ENCODE measurements at regions not wholly inside any gene's neighbourhood (a gene's known extent, or its start where the extent isn't known, plus 50 kb on each side); places are given as distances from the start of the nearest gene placed in this dataset.

- Histone ChIP-seq H3K4me3 (ENCODE audit: low read length) (no peak overlapping the region), H3K27me3 (ENCODE audit: control insufficient read depth in 2 of 2, insufficient read depth in 2 of 2, low read length in 2 of 2) (no peaks in the 10 kb centered on the region), H3K4me1 (ENCODE audit: control insufficient read depth in 2 of 2, insufficient read depth in 2 of 2, low read length in 2 of 2) (peaks cover 0 to 11% of the 10 kb centered on the region in 2 donors), H3K9me3 (ENCODE audit: control insufficient read depth in 2 of 3, low read length in 3 of 3) (no peaks in the 10 kb centered on the region), H3K36me3 (ENCODE audit: control insufficient read depth in 2 of 3, insufficient read depth in 3 of 3, low read length in 3 of 3) (no peaks in the 10 kb centered on the region), H3K27ac (ENCODE audit: low read depth, low read length) (no peak overlapping the region)
- ChIA-PET CTCF (no interaction called here), POLR2A (no interaction called here)
- ATAC-seq (no peak), DNase-seq (no peak)
- H3K27ac Mint-ChIP-seq = peak overlapping the region in 2 of 9 donors; percentile 18 to 58
- H3K27me3 Mint-ChIP-seq = peaks cover 0 to 14% (median 8%) of the 10 kb centered on the region in 5 donors
- peak overlapping the region in 1 of 10 donors; percentile 30 for H3K4me3 Mint-ChIP-seq
- intact Hi-C loops (cut with micrococcal nuclease) = loop anchor here in 1 of 2 donors (10.0 kb wide), 1 partner anchor 59 kb away; no protein-coding TSS in a partner anchor
- H3K9me3 Mint-ChIP-seq = peaks cover 0 to 4% (median 0%) of the 10 kb centered on the region in 11 donors
- H3K4me1 Mint-ChIP-seq = peaks cover 1 to 23% (median 15%) of the 10 kb centered on the region in 7 donors
- peaks cover 0 to 6% (median 0%) of the 10 kb centered on the region in 5 donors for H3K36me3 Mint-ChIP-seq
Measured at GRCh38 chr1:38526046-38526445, 333.5 kb downstream of the RRAGC start.

GRCh38 chr1:38525343-38526043 is 334.1 kb downstream of the RRAGC start:
- ChIA-PET CTCF (no interaction called here), POLR2A (no interaction called here)
- no peak for ATAC-seq
- H3K4me3 Mint-ChIP-seq = no peak overlapping the region
- intact Hi-C loops (cut with micrococcal nuclease) = loop anchor here in 1 of 2 donors (10.0 kb wide), 1 partner anchor 59 kb away; no protein-coding TSS in a partner anchor
- Histone ChIP-seq H3K9me3 (ENCODE audit: control insufficient read depth in 2 of 3, low read length in 3 of 3) (no peaks in the 10 kb centered on the region), H3K27ac (ENCODE audit: low read depth, low read length) (no peak overlapping the region), H3K4me3 (ENCODE audit: low read length) (no peak overlapping the region), H3K36me3 (ENCODE audit: control insufficient read depth in 2 of 3, insufficient read depth in 3 of 3, low read length in 3 of 3) (no peaks in the 10 kb centered on the region), H3K4me1 (ENCODE audit: control insufficient read depth in 2 of 2, insufficient read depth in 2 of 2, low read length in 2 of 2) (peaks cover 0 to 11% of the 10 kb centered on the region in 2 donors), H3K27me3 (ENCODE audit: control insufficient read depth in 2 of 2, insufficient read depth in 2 of 2, low read length in 2 of 2) (no peaks in the 10 kb centered on the region)
- no peak for DNase-seq
- peaks cover 0 to 6% (median 0%) of the 10 kb centered on the region in 5 donors for H3K36me3 Mint-ChIP-seq
- H3K27me3 Mint-ChIP-seq = peaks cover 0 to 15% (median 8%) of the 10 kb centered on the region in 5 donors
- H3K4me1 Mint-ChIP-seq = peaks cover 1 to 23% (median 15%) of the 10 kb centered on the region in 7 donors
- H3K27ac Mint-ChIP-seq = no peak overlapping the region
- peaks cover 0 to 4% (median 0%) of the 10 kb centered on the region in 11 donors for H3K9me3 Mint-ChIP-seq

GRCh38 chr1:38524025-38524641 is 335.4 kb downstream of the RRAGC start:
- H3K9me3 Mint-ChIP-seq = peaks cover 0 to 4% (median 0%) of the 10 kb centered on the region in 11 donors
- H3K4me1 Mint-ChIP-seq = peaks cover 3 to 23% (median 15%) of the 10 kb centered on the region in 7 donors
- no peak overlapping the region for H3K4me3 Mint-ChIP-seq
- peaks cover 0 to 6% (median 0%) of the 10 kb centered on the region in 5 donors for H3K36me3 Mint-ChIP-seq
- Histone ChIP-seq H3K27me3 (ENCODE audit: control insufficient read depth in 2 of 2, insufficient read depth in 2 of 2, low read length in 2 of 2) (no peaks in the 10 kb centered on the region), H3K27ac (ENCODE audit: low read depth, low read length) (no peak overlapping the region), H3K4me3 (ENCODE audit: low read length) (no peak overlapping the region), H3K36me3 (ENCODE audit: control insufficient read depth in 2 of 3, insufficient read depth in 3 of 3, low read length in 3 of 3) (no peaks in the 10 kb centered on the region), H3K4me1 (ENCODE audit: control insufficient read depth in 2 of 2, insufficient read depth in 2 of 2, low read length in 2 of 2) (peaks cover 0 to 11% of the 10 kb centered on the region in 2 donors), H3K9me3 (ENCODE audit: control insufficient read depth in 2 of 3, low read length in 3 of 3) (no peaks in the 10 kb centered on the region)
- intact Hi-C loops (cut with micrococcal nuclease) = loop anchor here in 1 of 2 donors (10.0 kb wide), 1 partner anchor 61 kb away; no protein-coding TSS in a partner anchor
- CTCF ChIA-PET = no interaction called here
- no peak for DNase-seq
- peaks cover 0 to 19% (median 8%) of the 10 kb centered on the region in 5 donors for H3K27me3 Mint-ChIP-seq
- no peak overlapping the region for H3K27ac Mint-ChIP-seq
- ATAC-seq = no peak
- POLR2A ChIA-PET = no interaction called here

GRCh38 chr1:38523568-38523939 is 336.0 kb downstream of the RRAGC start:
- CTCF ChIA-PET = no interaction called here
- peaks cover 0 to 11% of the 10 kb centered on the region in 2 donors for H3K4me1 ChIP-seq (ENCODE audit: control insufficient read depth in 2 of 2, insufficient read depth in 2 of 2, low read length in 2 of 2)

GRCh38 chr1:38522915-38523567 is 336.5 kb downstream of the RRAGC start:
- ATAC-seq (no peak), DNase-seq (no peak)
- H3K36me3 Mint-ChIP-seq = peaks cover 0 to 3% (median 0%) of the 10 kb centered on the region in 5 donors
- no peak overlapping the region for H3K27ac Mint-ChIP-seq
- Histone ChIP-seq H3K9me3 (ENCODE audit: control insufficient read depth in 2 of 3, low read length in 3 of 3) (no peaks in the 10 kb centered on the region), H3K36me3 (ENCODE audit: control insufficient read depth in 2 of 3, insufficient read depth in 3 of 3, low read length in 3 of 3) (no peaks in the 10 kb centered on the region), H3K27me3 (ENCODE audit: control insufficient read depth in 2 of 2, insufficient read depth in 2 of 2, low read length in 2 of 2) (no peaks in the 10 kb centered on the region), H3K4me1 (ENCODE audit: control insufficient read depth in 2 of 2, insufficient read depth in 2 of 2, low read length in 2 of 2) (peaks cover 0 to 11% of the 10 kb centered on the region in 2 donors), H3K4me3 (ENCODE audit: low read length) (no peak overlapping the region), H3K27ac (ENCODE audit: low read depth, low read length) (no peak overlapping the region)
- CTCF ChIA-PET = no interaction called here
- H3K9me3 Mint-ChIP-seq = peaks cover 0 to 1% (median 0%) of the 10 kb centered on the region in 11 donors
- no peak overlapping the region for H3K4me3 Mint-ChIP-seq
- H3K27me3 Mint-ChIP-seq = peaks cover 0 to 26% (median 8%) of the 10 kb centered on the region in 5 donors
- POLR2A ChIA-PET = no interaction called here
- peaks cover 3 to 23% (median 15%) of the 10 kb centered on the region in 7 donors for H3K4me1 Mint-ChIP-seq
- intact Hi-C loops (cut with micrococcal nuclease) = loop anchor here in 1 of 2 donors (10.0 kb wide), 1 partner anchor 62 kb away; no protein-coding TSS in a partner anchor

More at GRCh38 chr1:38523568-38523939, 336.0 kb downstream of the RRAGC start:
- Mint-ChIP-seq H3K27me3 (peaks cover 0 to 21% (median 8%) of the 10 kb centered on the region in 5 donors), H3K4me1 (peaks cover 3 to 23% (median 15%) of the 10 kb centered on the region in 7 donors), H3K4me3 (no peak overlapping the region), H3K27ac (no peak overlapping the region), H3K36me3 (peaks cover 0 to 5% (median 0%) of the 10 kb centered on the region in 5 donors), H3K9me3 (peaks cover 0 to 3% (median 0%) of the 10 kb centered on the region in 11 donors)
- ATAC-seq (no peak), DNase-seq (no peak)
- Histone ChIP-seq H3K9me3 (ENCODE audit: control insufficient read depth in 2 of 3, low read length in 3 of 3) (no peaks in the 10 kb centered on the region), H3K27me3 (ENCODE audit: control insufficient read depth in 2 of 2, insufficient read depth in 2 of 2, low read length in 2 of 2) (no peaks in the 10 kb centered on the region), H3K36me3 (ENCODE audit: control insufficient read depth in 2 of 3, insufficient read depth in 3 of 3, low read length in 3 of 3) (no peaks in the 10 kb centered on the region), H3K4me3 (ENCODE audit: low read length) (no peak overlapping the region), H3K27ac (ENCODE audit: low read depth, low read length) (no peak overlapping the region)
- POLR2A ChIA-PET = no interaction called here
- intact Hi-C loops (cut with micrococcal nuclease) = loop anchor here in 1 of 2 donors (10.0 kb wide), 1 partner anchor 61 kb away; no protein-coding TSS in a partner anchor

GRCh38 chr1:38516560-38516959 is 343.0 kb downstream of the RRAGC start:
- peaks cover 0 to 2% (median 0%) of the 10 kb centered on the region in 7 donors for H3K4me1 Mint-ChIP-seq
- DNase-seq (no peak), ATAC-seq (no peak)
- no peaks in the 10 kb centered on the region for H3K4me1 ChIP-seq (ENCODE audit: control insufficient read depth in 2 of 2, insufficient read depth in 2 of 2, low read length in 2 of 2)
- H3K36me3 Mint-ChIP-seq = no peaks in the 10 kb centered on the region
- no peak overlapping the region for H3K27ac ChIP-seq (ENCODE audit: low read depth, low read length)
- H3K27me3 Mint-ChIP-seq = peaks cover 0 to 24% (median 9%) of the 10 kb centered on the region in 5 donors
- no peaks in the 10 kb centered on the region for H3K27me3 ChIP-seq (ENCODE audit: control insufficient read depth in 2 of 2, insufficient read depth in 2 of 2, low read length in 2 of 2)
- intact Hi-C loops (cut with micrococcal nuclease) = no loop called here
- H3K9me3 Mint-ChIP-seq = peaks cover 0 to 1% (median 0%) of the 10 kb centered on the region in 11 donors
- H3K4me3 ChIP-seq (ENCODE audit: low read length) = no peak overlapping the region
- ChIA-PET POLR2A (no interaction called here), CTCF (no interaction called here)
- H3K9me3 ChIP-seq (ENCODE audit: control insufficient read depth in 2 of 3, low read length in 3 of 3) = no peaks in the 10 kb centered on the region
- H3K4me3 Mint-ChIP-seq = no peak overlapping the region
- no peak overlapping the region for H3K27ac Mint-ChIP-seq
- no peaks in the 10 kb centered on the region for H3K36me3 ChIP-seq (ENCODE audit: control insufficient read depth in 2 of 3, insufficient read depth in 3 of 3, low read length in 3 of 3)
